ENCODE measurements at regions not wholly inside any gene's neighbourhood (a gene's known extent, or its start where the extent isn't known, plus 50 kb on each side); places are given as distances from the start of the nearest gene placed in this dataset.

DNA sequence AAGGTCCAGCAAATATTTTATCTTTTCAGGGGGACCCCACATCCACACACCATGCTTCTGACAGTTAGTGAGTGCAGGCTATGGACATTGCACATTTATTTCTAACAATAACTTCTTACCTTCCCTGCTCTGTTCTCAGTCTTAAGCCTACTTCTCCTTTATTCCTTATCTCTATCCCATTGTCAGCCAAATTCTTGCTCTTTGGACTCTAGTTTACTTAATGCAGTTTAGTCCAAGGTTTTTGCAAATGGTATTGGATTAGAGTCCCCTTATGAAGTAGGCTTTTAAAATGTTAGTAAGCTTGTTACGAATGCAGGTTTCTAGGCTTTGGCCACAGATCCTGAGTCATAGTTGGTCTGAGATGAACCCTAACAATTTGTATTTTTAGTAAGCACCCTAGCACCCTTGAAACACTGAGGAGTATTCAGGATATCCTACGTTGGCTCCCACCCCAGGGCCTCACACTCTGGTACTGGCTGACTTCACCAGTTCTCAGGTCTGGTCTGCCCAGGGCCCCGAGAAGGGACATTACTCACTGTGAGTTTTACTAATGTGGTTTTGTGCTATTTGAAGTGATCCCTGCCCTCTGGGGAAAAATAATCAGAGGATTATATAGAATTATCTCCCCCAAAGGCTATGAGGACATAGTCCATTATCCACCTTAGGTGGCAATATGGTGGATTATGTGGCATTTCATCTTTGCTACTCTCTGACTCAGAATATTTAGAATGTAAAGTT lies 239.5 kb downstream of the TGFB2 start:
- peaks cover 19% of the 10 kb centered on the region for H3K9me3 ChIP-seq (ENCODE audit: control insufficient read depth, low read length)
- no peaks in the 10 kb centered on the region for H3K27me3 ChIP-seq (replicated peaks; ENCODE audit: control insufficient read depth, insufficient read depth, low read length)
- no peaks in the 10 kb centered on the region for H3K4me1 ChIP-seq (ENCODE audit: control insufficient read depth, insufficient read depth, low read length)
- H3K36me3 ChIP-seq (ENCODE audit: control insufficient read depth, insufficient read depth, low read length, severe bottlenecking) = no peaks in the 10 kb centered on the region
- no peak overlapping the region for H3K4me3 ChIP-seq (ENCODE audit: low read length)
- no peak for DNase-seq (ENCODE audit: low read depth)
- no peak overlapping the region for H3K9ac ChIP-seq (ENCODE audit: low read length)

DNA sequence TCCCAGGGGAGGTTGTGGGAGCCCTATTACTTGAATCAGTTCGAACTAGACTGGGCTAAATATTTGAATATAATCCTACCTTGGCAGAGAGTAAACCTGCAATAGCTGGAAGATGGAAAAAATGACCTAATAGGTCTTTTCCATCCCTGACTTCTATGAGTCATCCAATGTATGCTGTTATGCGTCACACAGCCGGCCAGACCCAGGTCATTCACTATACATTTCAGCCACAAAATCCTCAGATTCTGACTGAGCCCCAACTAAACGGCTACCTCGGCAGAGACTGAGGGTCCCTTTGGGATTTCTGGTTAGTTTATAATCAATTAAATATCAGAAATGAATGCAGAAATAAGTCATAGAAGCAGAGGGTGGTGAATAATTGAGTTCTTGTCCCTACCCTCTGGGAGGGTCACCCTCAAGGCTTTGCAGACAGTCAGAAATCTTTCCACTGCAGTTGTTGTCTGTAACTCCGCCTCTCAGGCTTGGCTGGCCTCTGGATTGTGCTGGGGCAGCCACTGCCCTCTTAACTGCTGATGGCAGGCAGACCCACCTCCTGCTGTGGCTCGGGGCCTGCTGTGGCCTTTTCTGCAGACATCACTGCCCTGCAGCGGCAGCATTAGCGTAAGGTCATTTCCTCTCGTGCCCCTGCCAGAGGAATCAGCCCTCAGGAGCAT lies 240.5 kb downstream of the TGFB2 start:
- peak; percentile 66 for DNase-seq (ENCODE audit: low read depth)
- no peak overlapping the region for H3K4me3 ChIP-seq (ENCODE audit: low read length)
- H3K9me3 ChIP-seq (ENCODE audit: control insufficient read depth, low read length) = peaks cover 19% of the 10 kb centered on the region
- no peaks in the 10 kb centered on the region for H3K36me3 ChIP-seq (ENCODE audit: control insufficient read depth, insufficient read depth, low read length, severe bottlenecking)
- no peak overlapping the region for H3K9ac ChIP-seq (ENCODE audit: low read length)
- H3K4me1 ChIP-seq (ENCODE audit: control insufficient read depth, insufficient read depth, low read length) = no peaks in the 10 kb centered on the region
- H3K27me3 ChIP-seq (replicated peaks; ENCODE audit: control insufficient read depth, insufficient read depth, low read length) = no peaks in the 10 kb centered on the region

DNA sequence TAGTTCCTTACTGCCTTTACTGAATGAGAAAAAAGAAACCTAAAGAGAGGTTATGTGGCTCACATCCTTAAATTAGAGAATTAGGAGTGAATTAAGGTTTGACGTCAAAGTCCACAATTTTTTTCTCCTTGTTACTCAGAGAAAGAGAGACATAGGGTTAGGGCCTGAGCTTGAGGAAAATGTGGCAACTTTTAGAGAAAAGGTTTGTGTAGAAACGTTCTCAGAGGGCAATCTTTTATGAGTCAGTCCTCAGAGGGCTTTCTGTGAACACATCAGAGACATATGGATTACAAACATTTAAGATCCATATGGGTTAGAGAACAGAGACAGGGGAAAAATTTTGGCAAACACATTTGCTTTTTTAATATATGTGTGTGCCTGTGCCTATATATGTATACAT lies 242.8 kb downstream of the TGFB2 start:
- Histone ChIP-seq H3K4me1 (ENCODE audit: control insufficient read depth, insufficient read depth, low read length) (no peaks in the 10 kb centered on the region), H3K9me3 (ENCODE audit: control insufficient read depth, low read length) (peaks cover 6% of the 10 kb centered on the region), H3K9ac (ENCODE audit: low read length) (no peak overlapping the region), H3K36me3 (ENCODE audit: control insufficient read depth, insufficient read depth, low read length, severe bottlenecking) (no peaks in the 10 kb centered on the region), H3K4me3 (ENCODE audit: low read length) (no peak overlapping the region), H3K27me3 (replicated peaks; ENCODE audit: control insufficient read depth, insufficient read depth, low read length) (no peaks in the 10 kb centered on the region)
- DNase-seq (ENCODE audit: low read depth) = no peak

DNA sequence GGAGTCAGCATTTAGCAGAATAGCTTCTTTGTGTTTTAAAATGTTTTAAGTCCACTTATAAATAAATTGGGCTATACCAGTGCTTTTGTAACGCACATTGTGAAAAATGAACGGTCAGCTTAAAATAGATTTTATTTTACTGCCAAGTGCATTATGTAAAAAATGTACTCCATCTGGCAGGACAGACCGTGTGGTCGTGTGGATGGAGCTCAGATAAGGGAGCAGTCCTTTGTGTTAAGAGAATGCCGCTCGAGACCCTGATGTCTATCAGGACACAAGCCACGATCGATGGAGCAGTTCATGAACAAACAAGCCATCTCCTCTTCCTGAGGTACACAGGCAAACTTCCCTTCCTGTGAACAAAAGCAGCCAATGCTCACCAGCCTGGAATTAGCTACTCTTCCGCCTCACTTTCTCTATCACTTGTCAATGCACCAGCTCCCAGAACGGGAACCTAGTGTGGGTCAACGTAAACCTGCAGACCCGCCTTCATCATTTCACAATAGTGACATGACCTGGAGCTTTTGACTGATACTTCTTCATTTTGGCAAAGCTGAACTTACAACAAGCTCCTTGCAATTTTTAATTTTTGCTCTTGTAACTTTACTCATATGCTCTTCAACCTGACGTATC lies 243.5 kb downstream of the TGFB2 start:
- Histone ChIP-seq H3K9ac (ENCODE audit: low read length) (no peak overlapping the region), H3K4me1 (ENCODE audit: control insufficient read depth, insufficient read depth, low read length) (no peaks in the 10 kb centered on the region), H3K27me3 (replicated peaks; ENCODE audit: control insufficient read depth, insufficient read depth, low read length) (no peaks in the 10 kb centered on the region), H3K9me3 (ENCODE audit: control insufficient read depth, low read length) (no peaks in the 10 kb centered on the region), H3K4me3 (ENCODE audit: low read length) (no peak overlapping the region), H3K36me3 (ENCODE audit: control insufficient read depth, insufficient read depth, low read length, severe bottlenecking) (no peaks in the 10 kb centered on the region)
- no peak for DNase-seq (ENCODE audit: low read depth)

DNA sequence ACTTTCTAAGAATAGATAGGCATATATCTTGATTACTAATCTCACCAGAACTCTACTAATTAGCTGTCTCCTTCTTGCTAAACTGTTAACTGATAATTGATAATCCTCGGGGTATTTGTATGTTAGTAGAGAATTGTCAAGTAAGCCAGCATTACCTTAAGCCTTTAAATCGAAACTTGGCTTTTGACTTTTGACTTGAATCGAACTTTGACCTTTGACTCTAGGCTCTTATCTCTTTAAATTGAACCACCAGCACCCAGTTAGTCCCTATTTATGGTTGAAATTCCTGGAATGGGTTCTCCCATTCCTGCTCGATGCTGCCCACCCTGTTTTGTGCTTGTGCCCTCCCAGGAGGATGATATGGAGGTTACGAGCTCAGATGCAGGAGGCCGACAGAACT lies 244.4 kb downstream of the TGFB2 start:
- DNase-seq (ENCODE audit: low read depth) = no peak
- Histone ChIP-seq H3K9ac (ENCODE audit: low read length) (no peak overlapping the region), H3K4me3 (ENCODE audit: low read length) (no peak overlapping the region), H3K27me3 (replicated peaks; ENCODE audit: control insufficient read depth, insufficient read depth, low read length) (no peaks in the 10 kb centered on the region), H3K4me1 (ENCODE audit: control insufficient read depth, insufficient read depth, low read length) (no peaks in the 10 kb centered on the region), H3K9me3 (ENCODE audit: control insufficient read depth, low read length) (no peaks in the 10 kb centered on the region), H3K36me3 (ENCODE audit: control insufficient read depth, insufficient read depth, low read length, severe bottlenecking) (no peaks in the 10 kb centered on the region)

DNA sequence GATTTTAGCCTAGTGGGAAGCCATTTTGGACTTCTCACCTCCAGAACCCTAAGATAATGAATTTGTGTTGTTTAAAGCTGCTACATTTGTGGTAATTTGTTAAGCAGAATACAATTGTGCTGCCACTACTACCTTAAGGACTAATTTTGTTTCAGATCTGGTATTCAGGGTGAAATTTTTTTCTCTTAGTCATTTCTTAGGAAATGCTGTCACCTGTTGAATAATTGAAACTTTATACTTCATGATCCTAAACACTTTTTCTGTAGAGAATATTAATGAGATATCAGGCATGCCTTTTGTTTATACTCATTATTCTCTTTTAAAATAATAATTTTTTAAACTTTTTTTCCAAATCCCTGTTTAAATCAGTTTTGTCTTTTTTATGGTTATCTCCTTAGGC lies 246.8 kb downstream of the TGFB2 start:
- no peaks in the 10 kb centered on the region for H3K27me3 ChIP-seq (replicated peaks; ENCODE audit: control insufficient read depth, insufficient read depth, low read length)
- H3K9ac ChIP-seq (ENCODE audit: low read length) = no peak overlapping the region
- H3K36me3 ChIP-seq (ENCODE audit: control insufficient read depth, insufficient read depth, low read length, severe bottlenecking) = no peaks in the 10 kb centered on the region
- H3K4me1 ChIP-seq (ENCODE audit: control insufficient read depth, insufficient read depth, low read length) = no peaks in the 10 kb centered on the region
- no peak overlapping the region for H3K4me3 ChIP-seq (ENCODE audit: low read length)
- no peak for DNase-seq (ENCODE audit: low read depth)
- no peaks in the 10 kb centered on the region for H3K9me3 ChIP-seq (ENCODE audit: control insufficient read depth, low read length)

DNA sequence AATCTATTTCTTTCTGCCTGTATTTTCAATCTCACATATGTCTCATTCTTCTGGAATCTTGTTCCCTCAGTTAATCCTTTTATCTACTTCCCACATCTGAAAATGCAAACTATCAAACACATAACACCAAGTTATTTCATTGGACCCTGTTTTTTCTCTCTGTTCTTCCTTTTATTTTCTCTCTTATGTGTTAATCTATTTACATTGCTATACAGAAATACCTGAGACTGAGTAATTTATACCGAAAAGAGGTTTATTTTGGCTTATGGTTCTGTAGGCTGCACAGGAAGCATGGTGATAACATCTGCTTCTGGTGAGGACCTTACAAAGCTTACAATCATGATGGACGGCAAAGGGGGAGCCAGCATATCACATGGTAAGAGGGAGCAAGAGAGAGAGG lies 247.6 kb downstream of the TGFB2 start:
- H3K27me3 ChIP-seq (replicated peaks; ENCODE audit: control insufficient read depth, insufficient read depth, low read length) = no peaks in the 10 kb centered on the region
- H3K9ac ChIP-seq (ENCODE audit: low read length) = no peak overlapping the region
- H3K4me3 ChIP-seq (ENCODE audit: low read length) = no peak overlapping the region
- no peaks in the 10 kb centered on the region for H3K9me3 ChIP-seq (ENCODE audit: control insufficient read depth, low read length)
- H3K36me3 ChIP-seq (ENCODE audit: control insufficient read depth, insufficient read depth, low read length, severe bottlenecking) = no peaks in the 10 kb centered on the region
- H3K4me1 ChIP-seq (ENCODE audit: control insufficient read depth, insufficient read depth, low read length) = no peaks in the 10 kb centered on the region
- DNase-seq (ENCODE audit: low read depth) = peak; percentile 58

DNA sequence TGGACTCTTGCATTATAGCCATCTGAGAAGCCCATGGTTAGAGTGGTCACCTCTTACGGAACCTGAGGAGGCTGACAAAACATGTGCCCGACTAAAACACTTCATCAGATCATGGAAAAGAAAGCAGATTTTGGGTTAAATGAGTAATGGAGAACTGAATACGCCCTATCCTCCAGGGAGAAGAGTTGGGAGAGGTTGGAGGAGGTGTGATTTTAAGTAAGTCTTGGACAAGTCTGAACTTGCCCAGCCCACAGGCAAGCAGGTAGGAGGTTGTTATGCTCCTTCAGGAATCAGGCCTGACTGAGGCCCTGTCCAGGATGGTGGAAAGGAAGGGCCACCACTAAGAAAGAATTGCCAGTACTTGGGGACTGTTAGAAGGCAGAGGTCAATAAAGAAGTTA lies 255.8 kb downstream of the TGFB2 start:
- Histone ChIP-seq H3K36me3 (ENCODE audit: control insufficient read depth, insufficient read depth, low read length, severe bottlenecking) (no peaks in the 10 kb centered on the region), H3K4me1 (ENCODE audit: control insufficient read depth, insufficient read depth, low read length) (peaks cover 7% of the 10 kb centered on the region), H3K4me3 (ENCODE audit: low read length) (no peak overlapping the region), H3K9me3 (ENCODE audit: control insufficient read depth, low read length) (no peaks in the 10 kb centered on the region), H3K27me3 (replicated peaks; ENCODE audit: control insufficient read depth, insufficient read depth, low read length) (no peaks in the 10 kb centered on the region), H3K9ac (ENCODE audit: low read length) (no peak overlapping the region)
- no peak for DNase-seq (ENCODE audit: low read depth)

DNA sequence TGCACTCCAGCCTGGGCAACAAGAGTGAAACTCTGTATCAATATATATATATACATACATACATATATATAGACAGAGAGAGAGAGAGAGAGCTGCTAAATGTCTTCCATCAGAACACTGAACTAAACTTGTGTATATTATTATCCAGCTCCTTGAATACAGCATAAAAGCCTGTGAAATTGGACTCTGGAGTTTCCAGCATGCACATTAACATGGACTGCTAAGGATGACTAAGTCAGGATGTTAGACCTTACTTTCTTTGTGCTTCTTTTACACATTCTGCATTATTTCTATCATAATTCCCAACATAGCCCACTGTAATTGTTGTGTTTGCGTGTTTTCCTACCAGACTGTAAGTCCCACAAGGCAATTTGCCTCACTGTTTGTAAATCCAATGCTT lies 259.1 kb downstream of the TGFB2 start:
- Histone ChIP-seq H3K27me3 (replicated peaks; ENCODE audit: control insufficient read depth, insufficient read depth, low read length) (no peaks in the 10 kb centered on the region), H3K9ac (ENCODE audit: low read length) (no peak overlapping the region), H3K4me3 (ENCODE audit: low read length) (no peak overlapping the region), H3K9me3 (ENCODE audit: control insufficient read depth, low read length) (peaks cover 9% of the 10 kb centered on the region), H3K4me1 (ENCODE audit: control insufficient read depth, insufficient read depth, low read length) (peaks cover 7% of the 10 kb centered on the region), H3K36me3 (ENCODE audit: control insufficient read depth, insufficient read depth, low read length, severe bottlenecking) (no peaks in the 10 kb centered on the region)
- no peak for DNase-seq (ENCODE audit: low read depth)

DNA sequence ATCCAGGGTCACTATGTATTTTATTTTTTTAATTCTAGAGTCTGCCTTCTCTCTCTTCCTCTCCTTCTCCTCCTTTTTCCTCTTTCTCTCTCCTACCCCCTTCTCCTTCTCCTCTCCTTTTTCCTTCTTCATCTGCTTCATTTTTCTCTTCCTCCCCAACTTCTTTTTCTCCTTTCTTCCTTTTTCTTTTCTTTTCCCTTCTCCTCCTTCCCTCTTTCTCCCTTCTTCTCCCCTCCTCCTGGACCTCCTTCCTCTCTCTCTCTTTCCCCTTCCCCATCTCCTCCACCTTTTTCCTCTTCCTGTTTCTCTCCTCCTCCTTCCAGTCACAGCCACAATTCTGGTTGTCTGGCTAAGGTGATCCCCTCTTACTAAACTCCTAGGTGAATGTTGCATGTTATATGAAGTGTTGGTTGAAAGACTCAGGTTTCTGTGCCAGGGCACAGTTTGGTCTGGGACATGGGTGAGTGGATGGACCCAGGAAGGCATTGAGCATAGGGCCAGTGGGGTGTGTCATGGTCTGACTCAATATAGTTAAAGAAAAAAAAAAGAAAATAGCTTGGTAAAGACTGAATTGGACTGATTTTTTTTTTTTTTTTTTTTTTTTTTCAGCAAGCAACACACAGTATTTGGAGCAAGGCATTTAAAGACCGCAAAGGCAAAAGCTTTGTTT lies 266.9 kb downstream of the TGFB2 start:
- Histone ChIP-seq H3K36me3 (ENCODE audit: control insufficient read depth, insufficient read depth, low read length, severe bottlenecking) (no peaks in the 10 kb centered on the region), H3K27me3 (replicated peaks; ENCODE audit: control insufficient read depth, insufficient read depth, low read length) (no peaks in the 10 kb centered on the region), H3K9me3 (ENCODE audit: control insufficient read depth, low read length) (peaks cover 12% of the 10 kb centered on the region), H3K9ac (ENCODE audit: low read length) (no peak overlapping the region), H3K4me3 (ENCODE audit: low read length) (no peak overlapping the region), H3K4me1 (ENCODE audit: control insufficient read depth, insufficient read depth, low read length) (peaks cover 5% of the 10 kb centered on the region)
- DNase-seq (ENCODE audit: low read depth) = no peak

DNA sequence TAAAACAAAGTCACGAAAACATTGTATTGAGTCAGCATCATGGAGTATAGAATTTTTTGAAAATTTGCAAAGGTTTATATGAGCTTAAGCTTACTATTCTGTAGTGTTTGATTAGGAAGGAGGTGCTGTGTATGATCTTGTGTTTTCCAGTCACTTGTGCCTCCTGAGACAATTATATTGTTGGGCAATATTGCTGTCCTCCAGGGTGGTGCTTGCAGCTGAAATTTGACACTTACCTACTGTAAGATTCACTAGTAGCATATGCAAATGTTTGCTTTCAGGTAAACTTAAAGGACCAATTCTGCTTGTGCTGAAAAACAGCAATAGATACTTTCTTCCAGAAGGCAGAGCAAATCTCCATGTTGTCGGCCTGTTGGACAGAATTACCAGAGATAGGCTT lies 268.0 kb downstream of the TGFB2 start:
- Histone ChIP-seq H3K4me1 (ENCODE audit: control insufficient read depth, insufficient read depth, low read length) (peaks cover 5% of the 10 kb centered on the region), H3K27me3 (replicated peaks; ENCODE audit: control insufficient read depth, insufficient read depth, low read length) (no peaks in the 10 kb centered on the region), H3K4me3 (ENCODE audit: low read length) (no peak overlapping the region), H3K9ac (ENCODE audit: low read length) (no peak overlapping the region), H3K9me3 (ENCODE audit: control insufficient read depth, low read length) (peaks cover 10% of the 10 kb centered on the region), H3K36me3 (ENCODE audit: control insufficient read depth, insufficient read depth, low read length, severe bottlenecking) (no peaks in the 10 kb centered on the region)
- DNase-seq (ENCODE audit: low read depth) = no peak
